ENCODE measurements at regions not wholly inside any gene's neighbourhood (a gene's known extent, or its start where the extent isn't known, plus 50 kb on each side); places are given as distances from the start of the nearest gene placed in this dataset.

GRCh38 chr1:191398551-191398950 lies 759.7 kb upstream of the RGS18 start:
- H3K4me3 ChIP-seq (replicated peaks in 1 of 4; ENCODE audit: control extremely low read depth in 1 of 4, insufficient read depth in 1 of 4, low read depth in 3 of 4, low read length in 4 of 4), result no peak overlapping the region
- H3K9ac ChIP-seq (ENCODE audit: insufficient read depth, low read length), result no peak overlapping the region
- H3K36me3 ChIP-seq (ENCODE audit: control insufficient read depth, insufficient read depth, low read length), result no peaks in the 10 kb centered on the region
- no peaks in the 10 kb centered on the region for H3K27me3 ChIP-seq (ENCODE audit: control insufficient read depth, insufficient read depth, low read length)
- no peaks in the 10 kb centered on the region for H3K9me3 ChIP-seq (ENCODE audit: control insufficient read depth, insufficient read depth, low read depth, low read length)
- no peak overlapping the region for H2AFZ ChIP-seq (ENCODE audit: low read length)
- H3K27ac ChIP-seq (ENCODE audit: insufficient read depth, low read length), result no peak overlapping the region
- DNase-seq (ENCODE audit: low read depth in 2 of 2), result no peak
- H3K4me1 ChIP-seq (ENCODE audit: control insufficient read depth, extremely low read depth, insufficient read depth, low read length), result no peaks in the 10 kb centered on the region
- H3K4me2 ChIP-seq (ENCODE audit: extremely low read depth, insufficient read depth, low read length), result no peak overlapping the region
- H3K79me2 ChIP-seq (ENCODE audit: control insufficient read depth, insufficient read depth, low read length), result no peaks in the 10 kb centered on the region
- TF ChIP-seq CTCF (conservative IDR thresholded peaks at IDR 0.05 in 1 of 2, IDR thresholded peaks at IDR 0.05 in 1 of 2; ENCODE audit: low read depth in 1 of 2, low read length in 2 of 2) (no peak), EZH2 (IDR thresholded peaks at IDR 0.05; ENCODE audit: low read length, missing control alignments) (no peak)
- H4K20me1 ChIP-seq (ENCODE audit: control insufficient read depth, extremely low read depth, insufficient read depth, low read length), result no peaks in the 10 kb centered on the region

GRCh38 chr1:191405417-191405816 lies 752.8 kb upstream of the RGS18 start:
- DNase-seq (ENCODE audit: low read depth in 2 of 2), result no peak
- Histone ChIP-seq H3K4me1 (ENCODE audit: control insufficient read depth, extremely low read depth, insufficient read depth, low read length) (no peaks in the 10 kb centered on the region), H3K79me2 (ENCODE audit: control insufficient read depth, insufficient read depth, low read length) (no peaks in the 10 kb centered on the region), H3K9ac (ENCODE audit: insufficient read depth, low read length) (no peak overlapping the region), H3K27ac (ENCODE audit: insufficient read depth, low read length) (no peak overlapping the region), H3K9me3 (ENCODE audit: control insufficient read depth, insufficient read depth, low read depth, low read length) (no peaks in the 10 kb centered on the region), H4K20me1 (ENCODE audit: control insufficient read depth, extremely low read depth, insufficient read depth, low read length) (no peaks in the 10 kb centered on the region), H2AFZ (ENCODE audit: low read length) (no peak overlapping the region), H3K4me2 (ENCODE audit: extremely low read depth, insufficient read depth, low read length) (no peak overlapping the region), H3K27me3 (ENCODE audit: control insufficient read depth, insufficient read depth, low read length) (no peaks in the 10 kb centered on the region), H3K36me3 (ENCODE audit: control insufficient read depth, insufficient read depth, low read length) (no peaks in the 10 kb centered on the region), H3K4me3 (replicated peaks in 1 of 4; ENCODE audit: control extremely low read depth in 1 of 4, insufficient read depth in 1 of 4, low read depth in 3 of 4, low read length in 4 of 4) (no peak overlapping the region)
- TF ChIP-seq CTCF (conservative IDR thresholded peaks at IDR 0.05 in 1 of 2, IDR thresholded peaks at IDR 0.05 in 1 of 2; ENCODE audit: low read depth in 1 of 2, low read length in 2 of 2) (no peak), EZH2 (IDR thresholded peaks at IDR 0.05; ENCODE audit: low read length, missing control alignments) (no peak)

DNA sequence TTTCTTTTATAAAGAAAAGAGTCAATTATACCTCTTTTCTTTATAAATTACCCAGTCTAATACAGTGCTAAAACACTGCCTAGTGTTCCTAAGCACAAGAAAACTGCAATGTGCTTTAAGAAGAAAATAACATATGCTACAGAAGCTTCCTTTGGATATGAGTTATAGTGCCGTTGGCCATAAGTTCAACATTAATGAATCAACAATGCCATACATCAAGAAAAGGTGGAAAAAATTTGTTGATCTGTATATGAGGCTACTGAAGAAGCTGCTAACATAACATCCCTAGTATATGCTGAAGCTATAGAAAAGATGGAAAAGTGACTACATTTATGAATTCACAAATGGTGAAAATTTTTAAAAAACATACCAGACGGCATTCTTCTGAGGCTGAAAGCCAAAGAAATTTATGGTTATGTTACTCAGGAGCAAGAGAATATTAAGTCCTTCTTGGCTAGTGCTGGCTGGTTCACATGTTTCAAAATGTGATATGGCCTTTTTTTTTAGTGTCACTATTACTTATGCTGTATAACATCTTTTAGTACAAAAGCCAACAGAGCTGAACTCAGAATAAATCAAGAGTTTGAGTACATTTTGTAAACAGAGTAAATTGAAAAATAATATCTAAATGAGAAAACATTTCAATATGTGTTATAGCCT lies 743.2 kb upstream of the RGS18 start:
- no peak overlapping the region for H3K9ac ChIP-seq (ENCODE audit: insufficient read depth, low read length)
- H2AFZ ChIP-seq (ENCODE audit: low read length), result no peak overlapping the region
- TF ChIP-seq CTCF (conservative IDR thresholded peaks at IDR 0.05 in 1 of 2, IDR thresholded peaks at IDR 0.05 in 1 of 2; ENCODE audit: low read depth in 1 of 2, low read length in 2 of 2), result no peak
- H3K4me2 ChIP-seq (ENCODE audit: extremely low read depth, insufficient read depth, low read length), result no peak overlapping the region
- no peaks in the 10 kb centered on the region for H4K20me1 ChIP-seq (ENCODE audit: control insufficient read depth, extremely low read depth, insufficient read depth, low read length)
- no peaks in the 10 kb centered on the region for H3K9me3 ChIP-seq (ENCODE audit: control insufficient read depth, insufficient read depth, low read depth, low read length)
- H3K36me3 ChIP-seq (ENCODE audit: control insufficient read depth, insufficient read depth, low read length), result no peaks in the 10 kb centered on the region
- no peaks in the 10 kb centered on the region for H3K27me3 ChIP-seq (ENCODE audit: control insufficient read depth, insufficient read depth, low read length)
- no peak overlapping the region for H3K4me3 ChIP-seq (replicated peaks in 1 of 4; ENCODE audit: control extremely low read depth in 1 of 4, insufficient read depth in 1 of 4, low read depth in 3 of 4, low read length in 4 of 4)
- H3K4me1 ChIP-seq (ENCODE audit: control insufficient read depth, extremely low read depth, insufficient read depth, low read length), result no peaks in the 10 kb centered on the region
- H3K79me2 ChIP-seq (ENCODE audit: control insufficient read depth, insufficient read depth, low read length), result no peaks in the 10 kb centered on the region
- no peak for DNase-seq (ENCODE audit: low read depth in 2 of 2)
- no peak overlapping the region for H3K27ac ChIP-seq (ENCODE audit: insufficient read depth, low read length)

Data from fibroblast of lung (primary cell).